GM20000 (cell line): ENCODE measurements at regions not wholly inside any gene's neighbourhood (a gene's known extent, or its start where the extent isn't known, plus 50 kb on each side); places are given as distances from the start of the nearest gene placed in this dataset.

Experiments used
- DNase-seq: peaks from one replicate; pipeline ENCODE4 v3.0.0; 2012; ENCODE audit warnings: low spot score
- TF ChIP-seq, protein P1 (sequence below): IDR thresholded peaks from 2 replicates; pipeline ENCODE4 v1.5.1; 2012; ENCODE audit warnings: mild to moderate bottlenecking, control low read depth; ENCODE audit errors: extremely low read depth, missing control alignments

DNA sequence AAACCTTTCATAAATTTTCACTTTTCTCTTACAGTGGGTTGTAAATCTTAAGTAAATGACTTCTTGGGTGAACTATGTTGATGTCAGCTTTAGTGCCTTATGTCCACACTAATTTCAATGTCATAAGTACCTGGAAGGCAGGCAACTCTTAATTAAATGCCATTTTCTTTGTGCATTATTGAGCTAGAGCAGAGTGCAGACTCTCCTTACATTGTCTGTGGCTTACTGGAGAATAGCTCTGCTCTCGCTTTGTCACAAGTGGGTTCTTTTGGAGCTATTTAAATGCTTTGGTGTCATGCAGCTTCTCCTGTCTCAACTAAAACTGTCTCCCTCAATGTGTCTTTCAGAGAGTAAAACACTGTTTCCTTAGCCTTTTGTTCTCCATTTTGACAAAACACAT is 411.6 kb downstream of the STIM2 start:
- DNase-seq, result no peak
- TF ChIP-seq, protein P1, sequence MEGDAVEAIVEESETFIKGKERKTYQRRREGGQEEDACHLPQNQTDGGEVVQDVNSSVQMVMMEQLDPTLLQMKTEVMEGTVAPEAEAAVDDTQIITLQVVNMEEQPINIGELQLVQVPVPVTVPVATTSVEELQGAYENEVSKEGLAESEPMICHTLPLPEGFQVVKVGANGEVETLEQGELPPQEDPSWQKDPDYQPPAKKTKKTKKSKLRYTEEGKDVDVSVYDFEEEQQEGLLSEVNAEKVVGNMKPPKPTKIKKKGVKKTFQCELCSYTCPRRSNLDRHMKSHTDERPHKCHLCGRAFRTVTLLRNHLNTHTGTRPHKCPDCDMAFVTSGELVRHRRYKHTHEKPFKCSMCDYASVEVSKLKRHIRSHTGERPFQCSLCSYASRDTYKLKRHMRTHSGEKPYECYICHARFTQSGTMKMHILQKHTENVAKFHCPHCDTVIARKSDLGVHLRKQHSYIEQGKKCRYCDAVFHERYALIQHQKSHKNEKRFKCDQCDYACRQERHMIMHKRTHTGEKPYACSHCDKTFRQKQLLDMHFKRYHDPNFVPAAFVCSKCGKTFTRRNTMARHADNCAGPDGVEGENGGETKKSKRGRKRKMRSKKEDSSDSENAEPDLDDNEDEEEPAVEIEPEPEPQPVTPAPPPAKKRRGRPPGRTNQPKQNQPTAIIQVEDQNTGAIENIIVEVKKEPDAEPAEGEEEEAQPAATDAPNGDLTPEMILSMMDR, result no peak

DNA sequence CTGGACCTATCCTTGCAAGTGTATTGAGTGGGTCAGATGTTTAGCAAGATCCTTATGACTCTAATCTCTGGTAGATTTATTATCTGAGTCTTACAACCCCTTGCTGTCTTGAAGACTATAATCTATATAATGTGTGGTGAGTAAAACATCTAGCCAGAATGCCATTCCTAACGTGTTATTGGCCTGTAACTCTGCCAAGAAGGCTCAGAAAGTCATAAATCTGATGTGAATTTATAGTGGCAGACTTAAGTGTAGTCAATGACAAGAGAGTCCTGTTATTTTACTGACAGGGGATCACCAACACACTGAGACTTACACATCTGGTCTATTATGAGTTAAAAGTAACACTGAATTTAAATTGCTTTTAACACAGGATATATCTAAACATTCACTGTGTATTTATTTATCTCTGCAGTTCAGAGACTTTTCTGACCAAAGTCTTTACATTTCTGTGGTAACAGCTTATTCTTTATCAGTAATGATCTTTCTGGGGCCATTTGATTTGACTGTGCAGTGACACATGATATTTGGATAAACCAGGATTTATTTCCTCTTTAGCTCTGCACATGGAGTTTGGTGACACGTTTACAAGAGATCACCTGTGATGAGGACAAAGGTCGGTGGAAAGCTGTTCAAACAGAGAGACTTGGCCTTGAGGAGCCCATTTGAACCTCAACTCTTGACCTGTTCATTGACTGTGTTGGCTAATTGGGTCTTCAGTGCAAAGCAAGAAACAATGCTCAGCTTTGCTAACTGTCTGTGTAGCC is 415.8 kb downstream of the STIM2 start:
- DNase-seq, result no peak
- TF ChIP-seq, protein P1, result no peak

DNA sequence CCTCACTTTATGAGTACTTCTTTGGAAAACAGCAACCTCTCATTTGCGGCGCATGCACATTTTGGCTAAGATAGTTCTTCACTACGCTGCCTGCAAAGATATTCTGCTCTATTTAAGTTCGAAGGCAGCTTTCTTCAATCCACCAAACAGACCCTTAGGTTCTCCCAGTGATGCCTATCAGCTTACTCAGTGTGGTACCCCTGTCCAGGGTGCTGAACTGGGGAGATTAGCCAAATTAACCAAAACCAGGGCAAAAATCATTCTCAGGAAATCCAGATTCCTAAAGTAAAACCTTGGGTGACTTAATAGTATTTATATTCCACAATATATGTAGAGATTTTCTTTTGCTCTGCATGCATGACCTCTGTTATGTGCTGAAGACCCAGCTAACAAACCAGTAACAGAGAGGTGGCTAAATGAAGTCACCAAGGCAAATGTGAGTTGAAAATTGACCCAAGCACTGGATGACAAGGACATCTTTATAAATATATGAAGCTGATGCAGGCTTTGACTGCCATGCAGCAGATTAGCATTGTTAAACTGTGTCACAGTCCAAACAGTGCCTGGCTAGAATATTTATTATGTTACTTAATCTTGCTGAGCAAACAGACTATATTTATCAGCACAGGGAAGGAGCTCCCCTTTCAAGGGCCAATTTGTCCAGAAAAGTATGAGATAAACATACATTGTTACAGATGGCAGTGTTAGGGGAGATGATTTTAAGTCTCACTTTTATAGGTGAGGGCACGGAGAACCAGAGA is 418.2 kb downstream of the STIM2 start:
- TF ChIP-seq, protein P1, result no peak
- peak; percentile 4 for DNase-seq

DNA sequence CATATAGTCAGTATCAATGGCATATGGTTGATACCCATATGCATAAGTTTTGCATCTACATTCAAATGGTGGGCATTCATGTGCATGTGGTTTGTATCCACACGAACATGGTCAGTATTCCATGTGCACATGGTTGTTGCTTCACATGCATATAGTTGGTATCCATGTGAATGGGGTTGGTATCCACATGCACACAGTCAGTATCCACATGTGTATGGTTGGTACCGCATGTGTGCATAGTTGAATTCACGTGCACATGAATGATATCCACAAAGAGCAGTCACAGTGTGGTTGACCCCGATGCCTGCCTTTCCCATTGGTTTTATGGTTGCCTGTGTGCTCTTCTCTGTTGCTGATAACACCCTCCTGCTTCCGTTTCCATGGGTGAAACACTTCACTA is 427.9 kb downstream of the STIM2 start:
- TF ChIP-seq, protein P1, result no peak
- no peak for DNase-seq

DNA sequence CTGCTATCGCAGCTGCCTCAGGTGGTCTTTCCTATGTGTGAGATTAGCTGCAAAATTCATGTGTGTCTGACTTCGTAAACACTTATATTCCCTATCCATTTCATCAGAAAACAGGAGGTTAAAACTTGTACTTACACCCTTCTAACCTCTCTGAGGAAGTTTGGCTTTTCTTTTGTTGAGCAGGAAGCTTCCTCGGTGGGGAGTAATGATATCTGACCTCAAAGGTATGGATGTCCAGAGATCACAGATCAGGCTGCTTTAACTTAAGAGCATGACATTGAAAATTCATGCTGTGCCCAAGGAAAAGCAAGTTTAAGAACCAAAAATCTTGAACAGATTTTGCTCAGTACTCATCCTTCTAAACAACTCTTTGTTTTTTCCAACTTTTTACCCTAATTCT is 429.1 kb downstream of the STIM2 start:
- TF ChIP-seq, protein P1, result no peak
- DNase-seq, result no peak

DNA sequence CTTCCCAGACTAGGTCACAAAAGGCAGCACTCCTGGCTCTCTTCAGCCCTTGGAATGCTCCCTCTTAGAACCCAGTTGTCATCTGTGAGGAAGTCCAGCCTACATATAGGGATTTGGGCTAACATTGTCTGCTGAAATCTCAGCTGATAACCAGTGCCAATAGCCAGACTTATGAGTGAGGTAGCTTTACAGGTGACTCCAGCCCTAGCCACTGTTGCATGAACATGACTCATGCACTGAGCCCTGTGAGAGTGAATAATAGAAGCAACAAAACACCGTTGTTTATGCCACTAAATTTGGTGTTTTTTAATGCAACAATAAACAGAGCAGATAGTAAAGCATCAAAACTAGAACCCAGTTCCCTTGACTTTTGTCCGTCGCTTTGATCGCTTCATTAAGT is 433.2 kb downstream of the STIM2 start:
- no peak for DNase-seq
- TF ChIP-seq, protein P1, result no peak

DNA sequence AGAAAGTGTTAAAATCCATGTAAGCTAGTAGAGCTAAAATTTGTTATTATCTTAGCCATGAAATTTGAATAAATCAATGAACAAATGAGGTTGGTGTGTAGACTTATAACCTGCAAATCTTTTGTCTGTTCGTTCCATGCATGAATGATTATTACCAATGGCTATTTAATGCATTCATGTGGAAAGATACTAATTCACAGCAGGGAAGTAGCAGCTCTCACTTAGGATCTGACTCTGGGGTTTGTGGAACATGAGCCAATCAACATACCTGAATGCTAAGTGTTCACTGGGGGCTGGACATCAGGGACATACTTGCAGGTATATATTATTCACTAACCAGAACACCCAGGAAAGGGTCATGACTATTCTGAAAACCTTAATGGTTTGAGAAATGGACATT is 444.1 kb downstream of the STIM2 start:
- TF ChIP-seq, protein P1, result no peak

More for the DNA sequence above, 444.1 kb downstream of the STIM2 start:
- no peak for DNase-seq
